ENCODE measurements at regions not wholly inside any gene's neighbourhood (a gene's known extent, or its start where the extent isn't known, plus 50 kb on each side); places are given as distances from the start of the nearest gene placed in this dataset.

DNA sequence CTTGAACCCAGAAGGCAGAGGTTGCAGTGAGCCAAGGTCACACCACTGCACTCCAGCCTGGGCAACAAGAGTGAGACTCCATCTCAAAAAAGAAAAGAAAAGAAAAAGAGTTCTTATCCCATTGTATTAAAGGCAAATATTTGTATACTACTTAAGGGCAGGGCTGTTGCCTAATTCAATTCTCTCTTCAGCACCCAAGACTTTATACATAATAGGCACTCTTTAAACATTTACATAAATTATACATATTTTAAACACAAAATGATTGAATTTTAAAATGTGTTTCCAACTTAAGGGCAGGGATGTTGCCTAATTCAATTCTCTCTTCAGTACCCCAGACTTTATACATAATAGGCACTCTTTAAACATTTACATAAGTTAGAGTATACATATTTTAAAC is 424.3 kb upstream of the ARID1B start:
- TF ChIP-seq POLR2A (IDR thresholded peaks at IDR 0.05; ENCODE audit: low read length), result no peak
- TF ChIP-seq GATA1 (IDR thresholded peaks at IDR 0.05; ENCODE audit: low read depth, low read length), result no peak
